GM18858 (cell line): ENCODE measurements at regions not wholly inside any gene's neighbourhood (a gene's known extent, or its start where the extent isn't known, plus 50 kb on each side); places are given as distances from the start of the nearest gene placed in this dataset.

ENCODE experiments used
- ATAC-seq: cut with Tn5 transposase; IDR thresholded peaks from one replicate; pipeline ENCODE4 v1.9.1; 2021; ENCODE audit not compliant: unreplicated experiment

GRCh38 chr5:156109317-156110023, 217.5 kb upstream of the SGCD start:
- ATAC-seq: no peak

GRCh38 chr5:156119692-156120091, 207.3 kb upstream of the SGCD start:
- no peak for ATAC-seq

DNA sequence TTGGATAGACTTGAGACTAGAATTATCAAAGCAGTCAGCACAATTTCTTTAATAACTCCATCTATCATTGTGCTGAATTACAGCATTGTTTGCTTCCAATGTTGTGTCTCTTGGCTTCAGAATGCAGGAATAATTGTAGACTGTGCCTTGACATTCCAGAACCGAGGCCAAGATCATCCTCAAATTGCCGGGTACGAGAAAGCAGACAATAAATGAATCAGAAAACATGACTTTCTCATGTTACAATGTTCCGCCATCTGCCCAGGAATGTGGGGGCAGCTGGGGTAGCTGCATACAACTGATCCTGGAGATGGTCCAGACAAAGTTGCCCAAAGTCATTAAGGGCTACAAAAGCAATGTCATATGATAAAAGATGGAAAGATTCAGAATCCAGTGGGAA, 206.2 kb upstream of the SGCD start:
- no peak for ATAC-seq

DNA sequence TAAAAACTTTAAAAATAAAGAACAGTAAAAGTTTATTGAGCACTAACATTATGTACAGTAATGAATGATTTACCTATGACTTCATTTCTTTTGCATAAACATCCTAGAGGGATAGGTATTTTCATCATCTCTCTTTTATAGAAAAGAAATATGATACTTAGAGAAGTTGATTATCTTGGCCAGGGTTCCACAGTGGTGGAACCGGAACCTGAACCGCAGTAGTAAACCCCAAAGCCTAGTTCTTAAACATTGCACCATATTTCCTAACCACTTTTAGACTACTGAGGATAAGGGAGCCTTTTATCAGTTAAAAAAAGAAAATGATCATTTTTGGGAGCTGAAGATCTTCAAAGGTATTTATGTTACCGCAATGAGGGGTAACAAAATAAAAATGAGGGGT, 205.7 kb upstream of the SGCD start:
- ATAC-seq: no peak

DNA sequence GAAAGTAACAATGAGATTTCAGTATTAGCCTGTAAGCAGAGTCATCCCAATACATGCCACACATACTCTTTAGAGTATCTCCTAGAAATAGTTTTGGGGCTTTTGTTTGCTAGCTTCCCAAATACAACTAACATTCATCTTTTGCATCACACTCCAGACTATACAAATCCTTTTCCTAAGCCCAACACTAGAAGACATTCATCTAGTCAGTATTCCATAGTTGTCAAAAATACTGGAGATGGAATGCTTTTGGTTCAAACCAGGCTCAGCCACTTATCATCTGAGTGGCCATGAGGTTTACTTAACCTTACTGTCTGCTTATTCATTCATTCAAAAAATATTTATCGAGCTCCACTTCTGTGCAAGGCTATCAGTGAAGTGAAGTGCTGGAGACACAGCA, 205.1 kb upstream of the SGCD start:
- ATAC-seq: no peak

GRCh38 chr5:156124708-156125107, 202.3 kb upstream of the SGCD start:
- no peak for ATAC-seq

GRCh38 chr5:156125118-156125517, 201.8 kb upstream of the SGCD start:
- no peak for ATAC-seq

- ATAC-seq: no peak
Measured at GRCh38 chr5:156126716-156127115, 200.2 kb upstream of the SGCD start.

DNA sequence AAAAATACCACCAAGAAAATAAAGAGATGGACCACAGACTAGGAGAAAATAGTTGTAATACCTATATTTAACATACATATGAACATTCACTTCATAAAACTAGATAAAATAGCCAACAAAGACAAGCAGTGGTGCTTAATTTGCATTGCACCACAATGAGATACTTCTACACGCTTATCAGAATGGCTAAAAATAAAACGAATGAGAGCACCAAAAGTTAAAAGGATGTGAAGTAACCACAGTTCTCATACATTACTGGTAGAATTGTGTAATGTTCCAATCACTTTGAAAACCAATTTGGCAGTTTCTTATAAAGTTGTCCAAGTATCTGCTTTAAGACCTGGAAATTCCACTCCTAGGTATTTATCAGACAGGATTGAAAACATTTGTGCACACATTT, 198.9 kb upstream of the SGCD start:
- ATAC-seq: no peak

- ATAC-seq: no peak
Measured at GRCh38 chr5:156134216-156134615, 192.7 kb upstream of the SGCD start.

DNA sequence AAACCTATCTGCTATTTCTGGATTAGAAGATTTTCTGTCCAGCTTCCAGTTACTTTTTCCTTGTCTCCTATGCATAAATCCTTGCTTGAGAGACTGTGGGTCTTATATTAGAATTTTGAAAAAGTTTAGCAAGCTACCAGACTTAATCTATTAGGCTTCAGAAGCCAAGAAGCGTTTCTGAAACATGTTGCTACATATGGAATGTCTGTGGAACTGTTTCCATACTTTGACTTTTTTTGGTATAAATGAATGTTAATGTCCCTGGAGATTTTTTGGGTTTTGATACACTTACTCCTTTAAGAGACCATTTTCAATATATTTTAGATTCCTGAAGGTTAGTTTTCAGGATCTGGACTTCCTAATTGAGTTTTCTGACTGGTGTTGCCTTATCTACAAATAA, 191.4 kb upstream of the SGCD start:
- ATAC-seq: no peak

- ATAC-seq: no peak
Measured at GRCh38 chr5:156137071-156137869, 189.7 kb upstream of the SGCD start.

- ATAC-seq: no peak
Measured at GRCh38 chr5:156142867-156143266, 184.1 kb upstream of the SGCD start.

DNA sequence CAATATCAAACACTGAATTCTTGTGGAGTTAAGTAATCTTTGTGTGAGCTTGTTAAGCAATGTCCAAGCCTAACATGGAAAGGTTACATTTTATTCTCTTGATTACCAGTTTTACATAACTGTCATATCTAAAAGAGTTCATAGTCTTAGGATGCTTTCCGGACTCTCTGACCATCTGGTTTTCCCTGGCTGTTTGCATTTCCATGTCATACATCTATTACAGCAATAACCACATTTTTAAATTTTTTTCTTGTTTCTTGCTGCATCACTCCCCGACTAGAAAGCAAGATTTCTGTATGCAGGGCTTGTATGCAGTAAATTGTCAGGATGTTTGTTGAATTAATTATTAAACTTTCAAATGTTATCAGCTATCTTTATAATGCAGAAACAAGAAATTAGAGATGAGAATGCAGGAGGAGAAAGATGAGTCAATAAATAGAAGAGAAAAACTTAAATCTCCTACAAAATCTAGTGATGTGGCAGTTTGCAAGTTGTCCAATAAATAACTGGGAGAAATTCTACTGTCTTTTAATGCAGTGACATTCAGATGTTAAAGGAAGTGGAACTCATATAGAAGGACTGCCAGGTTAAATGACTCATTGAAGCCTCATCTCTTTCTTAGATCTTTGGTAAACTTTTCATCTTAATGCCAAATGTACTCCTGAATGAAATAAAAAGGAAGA, 179.6 kb upstream of the SGCD start:
- ATAC-seq: no peak

DNA sequence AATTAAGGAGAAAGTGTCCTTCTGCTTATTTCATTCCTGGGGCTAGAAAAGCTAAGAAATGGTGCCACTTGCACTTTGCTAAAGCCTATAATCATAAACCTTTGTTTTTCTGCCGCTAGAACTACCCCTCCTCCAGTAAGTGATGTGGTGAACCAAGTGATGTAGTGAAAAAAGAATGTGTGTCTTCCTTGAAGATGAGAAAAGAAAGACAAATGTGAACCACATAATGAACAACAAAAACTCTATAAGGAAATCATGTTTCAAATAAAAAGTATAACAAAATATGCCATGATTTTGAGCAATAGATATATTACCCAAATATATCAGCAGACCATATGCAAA, 179.0 kb upstream of the SGCD start:
- no peak for ATAC-seq

GRCh38 chr5:156148301-156148700, 178.7 kb upstream of the SGCD start:
- ATAC-seq: no peak

DNA sequence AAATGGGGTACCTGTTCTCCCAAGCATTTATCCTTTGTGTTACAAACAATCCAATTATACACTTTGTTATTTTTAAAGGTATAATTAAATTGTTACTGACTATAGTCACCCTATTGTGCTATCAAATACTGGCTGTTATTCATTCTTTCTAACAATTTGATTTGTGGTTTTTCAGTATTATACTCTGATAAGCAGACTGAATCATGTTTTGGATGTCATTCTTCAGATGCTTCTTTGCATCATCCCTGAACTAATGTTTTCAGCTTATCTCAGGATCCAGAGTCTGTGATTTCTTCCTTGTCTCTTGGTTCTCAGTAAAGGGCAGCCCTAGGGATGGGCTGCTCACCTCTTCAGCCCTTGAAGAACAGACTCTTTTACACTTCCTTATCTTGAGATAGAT, 177.8 kb upstream of the SGCD start:
- ATAC-seq: no peak

GRCh38 chr5:156153602-156154001, 173.4 kb upstream of the SGCD start:
- ATAC-seq: no peak

DNA sequence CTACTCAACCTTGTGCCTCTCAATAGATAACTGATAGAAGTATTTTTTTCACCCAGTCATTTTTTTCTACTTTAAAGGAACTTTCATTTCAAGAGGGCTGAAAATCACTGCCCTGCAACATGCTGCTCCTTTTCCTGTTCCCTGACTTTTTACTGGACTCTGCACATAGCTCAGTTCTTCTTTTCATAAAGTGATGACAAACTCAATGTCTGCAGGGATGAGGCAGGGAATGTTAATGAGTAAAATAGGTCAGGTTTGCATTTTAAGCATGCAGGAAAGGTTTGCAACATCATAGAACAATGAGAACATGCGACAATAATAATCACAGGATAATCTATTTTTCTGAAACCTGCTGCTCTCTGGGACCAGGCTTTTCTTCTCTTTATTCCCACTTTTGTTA, 172.2 kb upstream of the SGCD start:
- no peak for ATAC-seq

GRCh38 chr5:156155598-156155997, 171.4 kb upstream of the SGCD start:
- no peak for ATAC-seq

DNA sequence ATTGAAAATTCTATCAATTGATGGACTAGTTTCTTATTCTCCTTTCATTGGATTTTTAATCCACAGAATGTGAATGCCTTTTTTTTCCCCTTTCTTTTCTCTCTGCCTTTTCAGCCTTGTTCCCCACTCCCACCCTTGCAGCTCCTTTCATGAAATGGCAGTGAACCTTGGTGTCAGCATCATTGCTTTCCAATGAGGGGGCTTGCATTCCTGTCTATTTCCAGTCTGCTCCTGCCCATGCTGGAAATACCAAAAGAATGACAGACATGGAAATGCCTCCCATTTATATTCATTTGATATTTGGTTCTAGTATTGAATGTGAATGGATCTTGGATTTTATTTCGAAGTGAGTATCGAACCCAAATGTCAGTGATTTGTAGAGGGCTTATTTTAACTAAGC, 162.7 kb upstream of the SGCD start:
- no peak for ATAC-seq

DNA sequence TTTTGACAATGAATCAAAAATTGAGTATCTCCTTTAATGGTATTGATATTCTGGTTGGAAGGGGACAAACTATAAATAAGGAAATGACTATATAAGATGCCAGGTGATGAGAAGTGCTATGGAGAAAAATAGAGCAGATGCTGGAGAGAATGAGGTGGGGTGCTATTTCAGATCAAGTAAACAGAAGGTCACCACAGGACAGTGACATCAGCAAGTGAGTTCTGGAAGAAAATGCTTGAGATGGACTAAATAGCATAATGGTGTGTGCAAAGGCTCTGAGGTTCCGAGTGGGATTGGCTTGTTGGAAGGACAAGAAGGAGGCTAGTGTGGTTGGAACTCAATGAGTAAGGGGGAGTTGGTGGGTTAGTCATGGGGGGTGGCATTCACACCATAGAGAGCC, 157.5 kb upstream of the SGCD start:
- no peak for ATAC-seq
